Medulla oblongata (tissue), 1 donor: ENCODE measurements at regions not wholly inside any gene's neighbourhood (a gene's known extent, or its start where the extent isn't known, plus 50 kb on each side); places are given as distances from the start of the nearest gene placed in this dataset.
A peak's percentile ranks its signal among the peaks of the same experiment; 100 is the strongest.
"Not testable (repeated sequence)": the region's sequence is repeated elsewhere in the genome, so short reads cannot be mapped to it uniquely, and the experiment has no call there.

Experiments used
- DNase-seq: peaks from one replicate; pipeline ENCODE4 v3.0.0-alpha.2; 2015; ENCODE audit errors: extremely low spot score

GRCh38 chr15:58295637-58296215, 136.1 kb upstream of the LIPC start:
- DNase-seq: no peak

- DNase-seq: no peak
Observed at GRCh38 chr15:58296276-58296675, 135.5 kb upstream of the LIPC start.

- no peak for DNase-seq
Observed at GRCh38 chr15:58297639-58298038, 134.2 kb upstream of the LIPC start.

GRCh38 chr15:58298879-58299850, 132.6 kb upstream of the LIPC start:
- peak; percentile 38 for DNase-seq

GRCh38 chr15:58302832-58303231, 129.0 kb upstream of the LIPC start:
- peak; percentile 52 for DNase-seq

- DNase-seq: no peak
Observed at GRCh38 chr15:58303236-58303635, 128.6 kb upstream of the LIPC start.

- DNase-seq: no peak
Observed at GRCh38 chr15:58306591-58307312, 125.0 kb upstream of the LIPC start.

- DNase-seq: no peak
Observed at GRCh38 chr15:58307313-58307961, 124.4 kb upstream of the LIPC start.

GRCh38 chr15:58308742-58309355, 122.9 kb upstream of the LIPC start:
- no peak for DNase-seq

GRCh38 chr15:58309963-58310928, 121.5 kb upstream of the LIPC start:
- peak; percentile 16 for DNase-seq

- no peak for DNase-seq
Observed at GRCh38 chr15:58311556-58311955, 120.2 kb upstream of the LIPC start.

- no peak for DNase-seq
Observed at GRCh38 chr15:58312031-58312430, 119.8 kb upstream of the LIPC start.

- DNase-seq: no peak
Observed at GRCh38 chr15:58313304-58313703, 118.5 kb upstream of the LIPC start.

- no peak for DNase-seq
Observed at GRCh38 chr15:58313810-58314592, 117.8 kb upstream of the LIPC start.

- DNase-seq: no peak
Observed at GRCh38 chr15:58314593-58315216, 117.1 kb upstream of the LIPC start.

- no peak for DNase-seq
Observed at GRCh38 chr15:58318517-58318916, 113.3 kb upstream of the LIPC start.

- DNase-seq: no peak
Observed at GRCh38 chr15:58321034-58321433, 110.8 kb upstream of the LIPC start.

GRCh38 chr15:58322253-58322652, 109.5 kb upstream of the LIPC start:
- DNase-seq: no peak

GRCh38 chr15:58323321-58323720, 108.5 kb upstream of the LIPC start:
- DNase-seq: not testable (repeated sequence)
